ENCODE measurements at regions not wholly inside any gene's neighbourhood (a gene's known extent, or its start where the extent isn't known, plus 50 kb on each side); places are given as distances from the start of the nearest gene placed in this dataset.
"Not testable (repeated sequence)": the region's sequence is repeated elsewhere in the genome, so short reads cannot be mapped to it uniquely, and the experiment has no call there.

DNA sequence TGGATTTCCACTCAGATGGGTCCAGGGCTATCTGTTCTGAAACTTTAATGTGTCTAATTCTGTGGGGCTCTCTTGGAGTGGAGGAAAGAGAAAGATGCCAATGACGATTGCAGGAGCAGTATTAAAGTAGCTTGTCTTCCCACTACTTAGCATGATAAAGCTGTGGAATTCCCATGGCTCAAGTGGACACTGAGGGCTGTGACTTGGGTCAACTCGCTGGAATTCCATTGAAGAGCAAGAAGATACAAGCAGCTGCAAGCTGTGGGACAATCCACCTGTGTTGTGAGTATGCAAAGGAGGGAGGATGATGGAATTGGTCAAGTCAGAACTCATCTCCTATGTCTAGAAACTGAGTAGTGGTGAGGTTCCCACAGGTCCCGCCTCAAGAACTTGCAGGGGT lies 154.2 kb upstream of the MINDY3 start:
- Mint-ChIP-seq H3K9me3 (no peaks in the 10 kb centered on the region), H3K36me3 (no peaks in the 10 kb centered on the region), H3K27me3 (peaks cover 3% of the 10 kb centered on the region), H3K4me1 (ENCODE audit: low read depth) (no peaks in the 10 kb centered on the region), H3K27ac (no peak overlapping the region), H3K4me3 (no peak overlapping the region)
- no peak for DNase-seq
- intact Hi-C loops (cut with micrococcal nuclease) = no loop called here
- CTCF ChIA-PET = no interaction called here
- POLR2A ChIA-PET = no interaction called here

DNA sequence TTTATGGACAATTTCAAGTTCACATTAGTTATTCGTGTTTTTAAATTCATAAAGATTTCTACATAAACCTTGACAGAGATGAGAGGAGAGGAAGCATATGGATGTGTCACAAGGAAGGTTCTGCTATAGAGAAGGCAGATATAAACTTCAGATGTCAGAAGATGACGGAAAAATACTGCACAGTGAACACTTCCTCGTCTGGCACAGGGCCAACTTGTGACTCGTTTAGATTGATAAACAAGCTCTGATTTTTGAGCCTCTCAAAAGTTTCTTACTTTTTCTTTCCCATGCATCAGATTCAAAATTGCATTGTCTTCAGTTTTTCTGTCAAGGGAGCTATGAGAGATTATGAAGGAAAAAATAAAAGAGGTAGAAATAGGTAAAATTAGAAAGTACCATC lies 156.4 kb upstream of the MINDY3 start:
- intact Hi-C loops (cut with micrococcal nuclease) = no loop called here
- DNase-seq = no peak
- Mint-ChIP-seq H3K4me3 (no peak overlapping the region), H3K4me1 (ENCODE audit: low read depth) (no peaks in the 10 kb centered on the region), H3K36me3 (no peaks in the 10 kb centered on the region), H3K27ac (no peak overlapping the region), H3K9me3 (peaks cover 5% of the 10 kb centered on the region), H3K27me3 (peaks cover 3% of the 10 kb centered on the region)
- ChIA-PET POLR2A (no interaction called here), CTCF (no interaction called here)

DNA sequence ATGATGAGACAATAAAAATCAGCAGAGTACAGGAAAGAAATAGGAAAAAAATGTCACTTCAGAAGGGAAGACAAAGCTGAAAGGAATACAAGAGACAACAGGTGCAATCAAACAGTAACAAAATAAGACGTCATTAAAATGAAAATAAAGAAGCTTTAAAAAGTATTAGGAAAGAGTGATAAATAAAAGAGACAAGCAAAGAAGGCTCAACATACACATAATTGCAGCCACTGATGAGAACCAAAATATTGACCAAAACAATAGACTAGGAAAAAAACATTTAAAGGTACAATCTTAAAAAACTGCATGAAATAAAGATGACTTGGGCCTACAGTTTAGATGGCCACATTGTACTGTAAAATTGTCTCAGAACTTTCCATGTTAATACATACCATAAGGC lies 160.5 kb upstream of the MINDY3 start:
- intact Hi-C loops (cut with micrococcal nuclease) = no loop called here
- H3K36me3 Mint-ChIP-seq = no peaks in the 10 kb centered on the region
- no peak for DNase-seq
- peaks cover 3% of the 10 kb centered on the region for H3K27me3 Mint-ChIP-seq
- no peak overlapping the region for H3K4me3 Mint-ChIP-seq
- H3K27ac Mint-ChIP-seq = no peak overlapping the region
- ChIA-PET POLR2A (no interaction called here), CTCF (no interaction called here)
- no peaks in the 10 kb centered on the region for H3K4me1 Mint-ChIP-seq (ENCODE audit: low read depth)
- peaks cover 5% of the 10 kb centered on the region for H3K9me3 Mint-ChIP-seq

DNA sequence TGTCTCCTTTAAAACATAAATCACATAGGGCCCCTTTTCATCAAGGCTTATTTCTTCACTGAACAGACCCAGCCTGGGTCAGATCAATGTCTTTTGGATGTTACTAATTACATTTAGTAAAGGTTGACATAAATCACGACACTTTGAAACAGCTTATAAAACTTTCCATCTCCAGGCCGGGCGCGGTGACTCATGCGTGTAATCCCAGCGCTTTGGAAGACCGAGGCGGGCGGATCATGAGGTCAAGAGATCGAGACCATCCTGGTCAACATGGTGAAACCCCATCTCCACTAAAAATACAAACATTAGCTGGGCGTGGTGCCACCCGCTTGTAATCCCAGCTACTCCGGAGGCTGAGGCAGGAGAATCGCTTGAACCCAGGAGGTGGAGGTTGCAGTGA lies 166.5 kb upstream of the MINDY3 start:
- H3K9me3 Mint-ChIP-seq; H3K27me3 Mint-ChIP-seq; H3K4me3 Mint-ChIP-seq; DNase-seq; intact Hi-C loops (cut with micrococcal nuclease); H3K4me1 Mint-ChIP-seq (ENCODE audit: low read depth); H3K27ac Mint-ChIP-seq; POLR2A ChIA-PET; CTCF ChIA-PET; H3K36me3 Mint-ChIP-seq: not testable (repeated sequence)

DNA sequence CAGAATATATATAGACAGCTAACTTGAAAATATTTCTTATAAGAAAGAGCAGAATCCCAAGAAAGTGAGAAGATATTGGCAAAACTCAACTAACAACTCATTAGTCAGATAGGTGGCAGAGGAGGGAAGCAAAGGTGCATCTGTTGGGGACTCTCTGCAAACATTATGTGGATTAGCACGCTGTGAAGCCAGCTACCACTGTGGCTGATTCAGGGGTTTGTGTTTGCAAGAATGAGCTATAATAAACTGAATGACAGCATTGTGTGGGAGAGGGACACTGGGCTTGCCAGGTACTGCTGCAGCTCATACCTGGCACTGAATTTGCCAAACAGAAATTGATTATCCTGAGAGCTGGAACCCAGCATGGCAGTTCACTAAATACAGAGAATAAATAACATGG lies 170.3 kb upstream of the MINDY3 start:
- H3K4me3 Mint-ChIP-seq = no peak overlapping the region
- no peaks in the 10 kb centered on the region for H3K4me1 Mint-ChIP-seq (ENCODE audit: low read depth)
- no peak for DNase-seq
- H3K36me3 Mint-ChIP-seq = no peaks in the 10 kb centered on the region
- ChIA-PET POLR2A (no interaction called here), CTCF (no interaction called here)
- intact Hi-C loops (cut with micrococcal nuclease) = no loop called here
- H3K27ac Mint-ChIP-seq = no peak overlapping the region
- H3K27me3 Mint-ChIP-seq = no peaks in the 10 kb centered on the region
- peaks cover 11% of the 10 kb centered on the region for H3K9me3 Mint-ChIP-seq

DNA sequence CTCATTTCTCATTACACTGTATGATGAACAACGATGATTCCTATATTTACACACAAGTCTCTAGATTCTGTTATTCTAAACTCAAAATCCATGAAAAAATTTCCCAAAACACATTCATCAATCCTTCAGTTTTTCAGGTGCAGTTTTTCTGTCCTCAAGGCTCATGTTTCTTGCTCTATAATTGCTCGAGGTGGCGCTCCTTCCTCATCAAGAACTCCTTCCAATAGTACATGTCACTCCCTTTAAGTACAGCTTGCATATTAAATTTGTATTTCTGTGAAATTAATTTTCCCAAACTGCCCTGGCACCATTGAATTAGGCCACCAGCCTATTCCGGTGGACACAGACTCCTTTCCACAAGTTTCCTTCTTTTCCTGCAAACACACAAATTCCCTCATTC lies 188.7 kb upstream of the MINDY3 start:
- CTCF ChIA-PET = no interaction called here
- intact Hi-C loops (cut with micrococcal nuclease) = no loop called here
- POLR2A ChIA-PET = no interaction called here
- DNase-seq = no peak
- H3K27ac Mint-ChIP-seq = no peak overlapping the region
- H3K27me3 Mint-ChIP-seq = no peaks in the 10 kb centered on the region
- H3K4me1 Mint-ChIP-seq (ENCODE audit: low read depth) = no peaks in the 10 kb centered on the region
- H3K9me3 Mint-ChIP-seq = no peaks in the 10 kb centered on the region
- H3K36me3 Mint-ChIP-seq = no peaks in the 10 kb centered on the region
- no peak overlapping the region for H3K4me3 Mint-ChIP-seq

DNA sequence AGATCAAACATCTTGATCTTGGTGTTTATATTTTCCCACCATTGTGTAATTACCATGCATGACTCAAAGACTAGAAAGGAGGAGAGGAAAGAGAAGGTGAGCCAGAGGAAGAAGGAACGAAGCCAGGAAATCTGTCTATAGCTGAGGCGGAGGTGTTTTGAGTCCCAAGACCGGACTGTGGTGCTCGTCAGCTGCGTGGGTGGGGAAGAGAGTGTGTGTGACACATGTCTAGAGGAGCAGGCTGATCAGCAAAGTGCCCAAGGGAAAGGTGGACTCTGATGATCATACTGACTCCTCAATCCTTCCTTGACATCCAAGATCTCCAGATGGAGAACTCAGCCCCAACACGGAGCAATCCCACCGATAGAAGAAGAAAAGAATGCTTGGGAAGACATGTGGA lies 189.5 kb upstream of the MINDY3 start:
- ChIA-PET POLR2A (no interaction called here), CTCF (no interaction called here)
- intact Hi-C loops (cut with micrococcal nuclease) = no loop called here
- DNase-seq = no peak
- H3K27me3 Mint-ChIP-seq = no peaks in the 10 kb centered on the region
- H3K27ac Mint-ChIP-seq = no peak overlapping the region
- H3K4me3 Mint-ChIP-seq = no peak overlapping the region
- H3K9me3 Mint-ChIP-seq = no peaks in the 10 kb centered on the region
- H3K36me3 Mint-ChIP-seq = no peaks in the 10 kb centered on the region
- H3K4me1 Mint-ChIP-seq (ENCODE audit: low read depth) = no peaks in the 10 kb centered on the region

DNA sequence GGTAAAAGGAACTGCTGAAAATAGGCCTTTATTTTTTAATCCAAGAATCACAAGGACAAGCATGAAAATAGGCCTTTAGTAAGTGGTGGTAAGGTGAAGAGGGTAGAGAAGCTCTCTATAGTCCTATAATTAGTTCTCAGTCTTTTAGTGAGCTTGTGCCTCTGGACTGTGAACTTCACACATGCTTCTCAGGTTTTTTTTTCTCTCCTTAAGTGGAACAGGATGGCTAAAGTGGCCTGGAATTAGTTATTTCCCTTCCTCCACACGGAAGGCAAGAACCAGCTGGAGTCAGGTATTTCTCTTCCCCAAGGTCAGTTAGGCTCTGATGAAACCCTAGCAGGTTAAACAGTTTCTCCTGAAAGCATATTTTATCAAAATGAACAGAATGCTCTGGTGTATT lies 203.0 kb upstream of the MINDY3 start:
- Mint-ChIP-seq H3K27ac (no peak overlapping the region), H3K36me3 (no peaks in the 10 kb centered on the region), H3K4me1 (ENCODE audit: low read depth) (no peaks in the 10 kb centered on the region), H3K27me3 (no peaks in the 10 kb centered on the region), H3K4me3 (no peak overlapping the region), H3K9me3 (peaks cover 2% of the 10 kb centered on the region)
- ChIA-PET CTCF (no interaction called here), POLR2A (no interaction called here)
- DNase-seq = no peak
- intact Hi-C loops (cut with micrococcal nuclease) = no loop called here

DNA sequence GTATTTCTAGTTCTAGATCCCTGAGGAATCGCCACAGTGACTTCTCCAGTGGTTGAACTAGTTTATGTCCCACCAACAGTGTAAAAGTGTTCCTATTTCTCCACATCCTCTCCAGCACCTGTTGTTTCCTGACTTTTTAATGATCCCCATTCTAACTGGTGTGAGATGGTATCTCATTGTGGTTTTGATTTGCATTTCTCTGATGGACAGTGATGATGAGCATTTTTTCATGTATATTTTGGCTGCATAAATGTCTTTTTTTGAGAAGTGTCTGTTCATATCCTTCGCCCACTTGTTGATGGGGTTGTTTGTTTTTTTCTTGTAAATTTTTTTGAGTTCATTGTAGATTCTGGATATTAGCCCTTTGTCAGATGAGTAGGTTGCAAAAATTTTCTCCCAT lies 223.2 kb upstream of the MINDY3 start:
- CTCF ChIA-PET; H3K27ac Mint-ChIP-seq; H3K27me3 Mint-ChIP-seq; DNase-seq; POLR2A ChIA-PET; H3K4me3 Mint-ChIP-seq; intact Hi-C loops (cut with micrococcal nuclease); H3K9me3 Mint-ChIP-seq; H3K36me3 Mint-ChIP-seq; H3K4me1 Mint-ChIP-seq (ENCODE audit: low read depth): not testable (repeated sequence)

DNA sequence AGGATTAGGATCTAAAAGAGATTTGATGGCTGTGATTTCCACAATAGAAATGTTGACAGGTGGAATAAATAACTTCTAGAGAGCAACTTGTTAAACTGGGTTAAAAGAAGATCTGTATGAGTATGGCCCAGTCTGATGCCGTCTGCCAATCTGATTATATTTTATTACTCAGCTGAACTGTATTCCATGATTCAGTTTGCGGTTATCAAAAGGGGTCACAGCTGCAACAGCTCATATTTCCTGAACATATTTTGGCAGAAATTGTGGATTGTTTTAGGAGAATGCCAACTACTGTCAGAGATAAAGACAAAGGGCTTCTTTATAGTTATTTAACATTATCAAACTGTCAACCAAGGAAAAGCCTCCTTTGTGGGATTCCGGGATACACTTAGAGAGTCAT lies 244.8 kb upstream of the MINDY3 start:
- intact Hi-C loops (cut with micrococcal nuclease) = no loop called here
- no peak overlapping the region for H3K4me3 Mint-ChIP-seq
- H3K27me3 Mint-ChIP-seq = no peaks in the 10 kb centered on the region
- no peaks in the 10 kb centered on the region for H3K36me3 Mint-ChIP-seq
- ChIA-PET POLR2A (no interaction called here), CTCF (no interaction called here)
- no peaks in the 10 kb centered on the region for H3K9me3 Mint-ChIP-seq
- DNase-seq = no peak
- H3K27ac Mint-ChIP-seq = no peak overlapping the region
- H3K4me1 Mint-ChIP-seq (ENCODE audit: low read depth) = no peaks in the 10 kb centered on the region

DNA sequence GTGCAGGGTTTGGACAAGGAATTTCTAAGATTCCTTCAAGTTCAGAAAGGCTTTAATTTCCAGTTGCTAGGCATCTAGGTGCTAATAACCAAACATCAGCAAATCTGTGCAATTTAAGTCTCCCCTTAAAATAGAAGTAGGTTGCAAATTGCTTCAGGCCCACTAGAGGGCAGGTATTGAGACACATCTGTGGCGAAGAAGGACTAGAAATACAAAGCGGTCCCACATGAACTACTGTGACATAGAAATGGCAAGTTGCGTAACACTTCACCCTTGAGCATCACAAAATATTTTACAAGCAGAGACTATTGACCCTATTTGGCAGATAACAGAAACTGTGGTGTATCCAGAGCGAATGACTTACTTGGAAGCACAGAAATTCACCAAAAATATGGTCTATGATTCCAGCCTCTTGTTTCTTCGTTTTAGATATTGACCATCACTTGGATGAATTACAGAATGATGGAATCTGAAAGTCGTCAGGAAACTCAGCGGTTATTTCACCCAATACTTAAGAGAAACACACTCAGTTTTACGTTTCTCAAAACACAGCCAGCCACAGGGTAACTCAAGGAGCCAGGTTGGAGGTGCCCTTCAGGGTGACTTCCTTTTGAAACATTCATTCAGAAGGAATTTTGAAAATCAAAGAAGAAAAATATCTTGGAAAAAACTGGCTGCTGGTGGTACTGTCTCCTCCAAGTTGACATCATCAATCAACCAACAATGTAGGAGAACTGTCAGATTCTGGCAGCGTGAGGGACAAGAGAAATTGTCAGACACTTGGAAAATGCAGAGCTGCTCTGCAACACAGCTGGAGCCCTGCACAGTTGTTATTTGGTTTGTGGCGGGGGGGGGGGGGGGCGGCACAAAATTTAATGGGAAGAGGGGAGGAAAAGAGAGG lies 256.3 kb upstream of the MINDY3 start:
- H3K4me1 Mint-ChIP-seq (ENCODE audit: low read depth) = no peaks in the 10 kb centered on the region
- ChIA-PET POLR2A (no interaction called here), CTCF (no interaction called here)
- H3K4me3 Mint-ChIP-seq = no peak overlapping the region
- H3K36me3 Mint-ChIP-seq = no peaks in the 10 kb centered on the region
- no peak overlapping the region for H3K27ac Mint-ChIP-seq
- no peaks in the 10 kb centered on the region for H3K9me3 Mint-ChIP-seq
- intact Hi-C loops (cut with micrococcal nuclease) = loop anchor here (10.0 kb wide), 1 partner anchor 658 kb away; no protein-coding TSS in a partner anchor
- no peak for DNase-seq
- H3K27me3 Mint-ChIP-seq = no peaks in the 10 kb centered on the region

DNA sequence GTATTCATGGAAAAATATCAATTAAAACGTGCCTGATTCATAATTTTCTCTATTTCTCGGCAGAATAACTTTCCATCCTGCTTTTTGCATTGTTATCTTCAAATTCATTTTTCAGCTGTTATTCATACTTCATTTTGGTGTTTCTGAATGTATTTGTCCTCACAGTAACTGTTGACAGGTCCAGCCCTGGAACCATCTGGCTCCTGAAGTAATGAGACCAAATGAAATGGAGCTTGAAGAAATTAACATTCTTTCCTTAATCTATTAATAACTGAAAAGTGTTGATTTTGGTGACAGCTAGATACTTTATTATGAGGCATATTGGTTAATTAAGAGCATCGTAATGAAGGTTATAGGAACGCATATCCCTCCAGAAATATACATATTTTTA lies 257.0 kb upstream of the MINDY3 start:
- DNase-seq = no peak
- Mint-ChIP-seq H3K27ac (no peak overlapping the region), H3K27me3 (no peaks in the 10 kb centered on the region), H3K9me3 (no peaks in the 10 kb centered on the region), H3K36me3 (no peaks in the 10 kb centered on the region), H3K4me3 (no peak overlapping the region), H3K4me1 (ENCODE audit: low read depth) (no peaks in the 10 kb centered on the region)
- CTCF ChIA-PET = no interaction called here
- POLR2A ChIA-PET = no interaction called here
- intact Hi-C loops (cut with micrococcal nuclease) = loop anchor here (10.0 kb wide), 1 partner anchor 658 kb away; no protein-coding TSS in a partner anchor

DNA sequence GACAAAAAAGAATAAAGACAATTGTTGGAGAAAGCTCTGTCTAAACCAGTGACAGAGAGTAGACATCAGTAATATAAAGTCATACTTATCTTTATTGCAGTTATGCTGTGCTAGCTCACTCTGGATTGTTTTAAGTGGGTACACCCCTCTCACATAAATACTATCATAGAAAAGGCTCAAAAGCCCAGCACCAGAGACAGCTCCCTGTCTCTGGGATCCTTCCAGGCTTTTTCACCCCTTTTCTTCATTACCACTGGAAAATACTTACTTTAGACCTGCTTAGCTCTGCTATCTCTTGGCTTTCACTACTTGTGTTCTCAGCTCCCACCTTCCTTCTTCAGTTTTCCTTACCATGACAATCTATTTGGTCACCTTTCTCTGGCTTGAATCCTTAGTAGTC lies 259.1 kb upstream of the MINDY3 start:
- Mint-ChIP-seq H3K27me3 (no peaks in the 10 kb centered on the region), H3K27ac (no peak overlapping the region), H3K36me3 (no peaks in the 10 kb centered on the region), H3K4me3 (no peak overlapping the region), H3K4me1 (ENCODE audit: low read depth) (no peaks in the 10 kb centered on the region), H3K9me3 (no peaks in the 10 kb centered on the region)
- ChIA-PET POLR2A (no interaction called here), CTCF (interaction anchor here (0.5 kb wide), 1 partner anchor 627 kb away, joined by 3 read pairs; no protein-coding TSS in a partner anchor)
- DNase-seq = no peak
- intact Hi-C loops (cut with micrococcal nuclease) = loop anchor here (10.0 kb wide), 1 partner anchor 655 kb away; no protein-coding TSS in a partner anchor
